Stimulated activated naive B cell treated with anti-CD40 and anti-IgM and Interleukin-4, amounts not matched to agents 10 μg/mL and 1 μg/mL and 100 μg/mL, for 72 hours (primary cell): ENCODE measurements at regions not wholly inside any gene's neighbourhood (a gene's known extent, or its start where the extent isn't known, plus 50 kb on each side); places are given as distances from the start of the nearest gene placed in this dataset.

Experiments
- ATAC-seq, 2 donors: fragments of 150-1000 bp; cut with Tn5 transposase; replicated peaks; 2 replicates each; pipeline ENCODE4 v1.10.0; 2021; ENCODE audit warnings: moderate library complexity in 1 of 2
- DNase-seq: peaks from one replicate; pipeline ENCODE4 v3.0.0; 2021
- H3K27ac Mint-ChIP-seq: one replicate; pipeline ENCODE4 v1.8.0; 2022; ENCODE audit warnings: mild to moderate bottlenecking, mixed read lengths
- H3K27me3 Mint-ChIP-seq, 2 donors: one replicate each; pipeline ENCODE4 v1.8.0; 2022; ENCODE audit warnings: mixed read lengths in 2 of 2
- H3K36me3 Mint-ChIP-seq, 2 donors: one replicate each; pipeline ENCODE4 v1.8.0; 2022; ENCODE audit warnings: mixed read lengths in 2 of 2, mild to moderate bottlenecking in 1 of 2
- H3K4me1 Mint-ChIP-seq, 2 donors: one replicate each; pipeline ENCODE4 v1.8.0; 2022; ENCODE audit warnings: mixed read lengths in 2 of 2, mild to moderate bottlenecking in 1 of 2
- H3K4me3 Mint-ChIP-seq, 2 donors: one replicate each; pipeline ENCODE4 v1.8.0; 2022; ENCODE audit warnings: mild to moderate bottlenecking in 2 of 2, mixed read lengths in 2 of 2, moderate library complexity in 1 of 2
- H3K9me3 Mint-ChIP-seq, 2 donors: one replicate each; pipeline ENCODE4 v1.8.0; 2022; ENCODE audit warnings: mixed read lengths in 2 of 2, mild to moderate bottlenecking in 1 of 2

GRCh38 chr18:45304558-45304957 lies 310.7 kb upstream of the SLC14A2 start:
- no peak for ATAC-seq
- no peak for DNase-seq
- H3K4me3 Mint-ChIP-seq = no peak overlapping the region
- H3K4me1 Mint-ChIP-seq = no peaks in the 10 kb centered on the region
- H3K27me3 Mint-ChIP-seq = peaks cover 5 to 16% of the 10 kb centered on the region in 2 donors
- H3K36me3 Mint-ChIP-seq = no peaks in the 10 kb centered on the region
- H3K27ac Mint-ChIP-seq = no peak overlapping the region
- H3K9me3 Mint-ChIP-seq = no peaks in the 10 kb centered on the region

DNA sequence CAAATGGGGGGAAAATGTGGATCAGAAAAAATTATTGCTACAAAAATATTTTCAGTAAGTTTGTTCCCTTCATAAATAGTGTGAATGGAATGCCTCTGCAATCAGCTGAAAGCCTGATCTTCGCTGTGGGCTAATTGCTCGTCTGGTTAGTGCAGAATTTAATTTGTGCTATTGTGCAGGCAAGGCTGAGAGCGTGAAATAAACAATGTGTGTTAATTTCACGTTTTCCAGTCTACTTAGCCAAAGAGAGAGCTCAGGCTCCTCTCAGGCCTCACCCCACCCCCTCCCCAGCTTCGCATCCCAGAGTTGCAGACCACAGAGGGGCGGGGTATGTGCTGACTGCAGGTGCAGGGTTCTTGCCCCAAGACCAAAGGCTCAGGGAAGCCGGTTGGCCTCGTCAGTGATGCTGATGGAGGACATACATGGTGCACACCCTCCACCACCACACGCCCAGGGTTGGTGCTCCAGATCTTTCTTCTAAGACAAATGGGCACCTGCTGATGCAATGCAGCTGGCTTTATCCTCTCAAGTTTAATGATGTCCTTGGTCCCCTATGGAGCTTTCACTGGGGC lies 302.6 kb upstream of the SLC14A2 start:
- Mint-ChIP-seq H3K27ac (no peak overlapping the region), H3K36me3 (no peaks in the 10 kb centered on the region), H3K4me3 (no peak overlapping the region), H3K4me1 (no peaks in the 10 kb centered on the region), H3K9me3 (no peaks in the 10 kb centered on the region), H3K27me3 (peaks cover 7 to 9% of the 10 kb centered on the region in 2 donors)
- ATAC-seq (no peak), DNase-seq (no peak)

DNA sequence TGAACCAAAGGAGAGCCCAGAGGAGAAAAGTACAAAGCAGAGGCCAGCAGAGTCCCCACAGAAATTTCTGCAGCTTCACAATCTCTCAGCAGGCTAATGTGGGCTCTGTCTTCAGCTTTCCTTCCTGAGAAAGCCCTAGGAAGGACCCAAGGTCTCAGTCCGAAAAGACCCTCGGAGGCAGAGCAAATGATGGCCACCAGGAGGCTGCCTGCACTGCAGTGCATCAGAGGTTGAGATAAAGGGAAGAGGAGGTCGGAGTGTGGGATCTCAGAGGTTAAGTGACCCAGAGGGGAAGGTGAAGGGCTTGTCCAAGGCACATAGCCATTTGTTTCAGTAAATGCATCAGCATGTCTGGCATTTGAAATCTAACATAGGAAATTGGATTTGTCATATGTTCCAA lies 299.1 kb upstream of the SLC14A2 start:
- H3K27me3 Mint-ChIP-seq = peaks cover 0 to 10% of the 10 kb centered on the region in 2 donors
- no peak for DNase-seq
- no peaks in the 10 kb centered on the region for H3K9me3 Mint-ChIP-seq
- no peaks in the 10 kb centered on the region for H3K4me1 Mint-ChIP-seq
- H3K36me3 Mint-ChIP-seq = no peaks in the 10 kb centered on the region
- H3K4me3 Mint-ChIP-seq = no peak overlapping the region
- no peak for ATAC-seq
- no peak overlapping the region for H3K27ac Mint-ChIP-seq

DNA sequence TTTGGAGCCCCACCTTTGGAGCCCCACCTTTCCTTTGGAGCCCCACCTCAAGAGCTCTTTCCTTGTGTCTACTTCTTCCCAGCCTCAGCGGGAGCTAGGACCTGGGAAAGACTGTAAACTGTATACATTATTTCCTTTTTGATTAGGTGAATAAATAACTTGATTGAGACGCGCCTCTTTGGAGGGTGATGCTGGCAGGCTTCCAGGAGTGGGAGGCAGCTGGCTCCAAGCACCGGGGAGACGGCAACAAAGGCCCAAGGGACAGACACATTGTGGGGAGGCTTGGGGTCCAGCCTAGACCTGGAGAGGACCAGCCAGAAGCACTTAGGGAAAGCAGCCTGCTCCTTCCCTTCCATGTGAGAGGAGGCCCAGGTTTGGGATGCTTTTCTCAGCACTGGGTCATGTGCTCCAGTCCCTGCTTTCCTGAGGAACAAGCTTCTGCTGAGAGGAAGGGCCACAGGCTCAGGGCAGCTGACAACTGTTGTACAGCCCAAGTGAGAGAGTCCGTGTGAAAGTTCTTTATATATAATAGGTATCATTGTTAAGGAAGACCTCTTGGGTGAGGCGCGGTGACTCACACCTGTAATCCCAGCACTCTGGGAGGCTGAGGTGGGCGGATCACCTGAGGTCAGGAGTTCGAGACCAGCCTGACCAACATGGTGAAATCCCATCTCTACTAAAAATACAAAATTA lies 297.2 kb upstream of the SLC14A2 start:
- Mint-ChIP-seq H3K36me3 (no peaks in the 10 kb centered on the region), H3K4me3 (no peak overlapping the region), H3K27ac (no peak overlapping the region), H3K9me3 (no peaks in the 10 kb centered on the region), H3K27me3 (peaks cover 0 to 10% of the 10 kb centered on the region in 2 donors), H3K4me1 (no peaks in the 10 kb centered on the region)
- no peak for ATAC-seq
- no peak for DNase-seq

DNA sequence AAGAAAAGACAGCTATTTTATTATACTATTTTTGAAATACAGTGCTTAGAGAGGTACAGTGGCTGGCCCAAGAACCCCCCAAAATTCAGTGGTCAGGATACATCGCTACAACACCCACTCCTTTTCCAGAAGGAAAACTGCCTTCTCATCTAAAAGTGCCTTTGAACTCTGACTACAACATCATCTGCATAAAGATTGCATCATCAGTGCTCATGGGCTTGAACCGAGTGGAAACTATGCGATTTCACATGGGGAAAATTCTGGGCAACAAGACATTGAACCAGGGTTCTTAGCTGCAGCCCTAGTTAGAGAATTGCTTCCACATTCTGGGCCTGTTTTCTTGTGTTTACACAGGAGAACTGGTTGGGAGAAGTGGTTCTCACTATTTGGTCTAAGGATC lies 294.6 kb upstream of the SLC14A2 start:
- no peak for ATAC-seq
- H3K27ac Mint-ChIP-seq = no peak overlapping the region
- peaks cover 0 to 10% of the 10 kb centered on the region in 2 donors for H3K27me3 Mint-ChIP-seq
- H3K4me1 Mint-ChIP-seq = no peaks in the 10 kb centered on the region
- no peaks in the 10 kb centered on the region for H3K36me3 Mint-ChIP-seq
- H3K9me3 Mint-ChIP-seq = no peaks in the 10 kb centered on the region
- no peak for DNase-seq
- no peak overlapping the region for H3K4me3 Mint-ChIP-seq

- DNase-seq (no peak), ATAC-seq (no peak)
- peaks cover 0 to 8% of the 10 kb centered on the region in 2 donors for H3K27me3 Mint-ChIP-seq
- no peak overlapping the region for H3K4me3 Mint-ChIP-seq
- H3K9me3 Mint-ChIP-seq = no peaks in the 10 kb centered on the region
- H3K4me1 Mint-ChIP-seq = no peaks in the 10 kb centered on the region
- H3K36me3 Mint-ChIP-seq = no peaks in the 10 kb centered on the region
- no peak overlapping the region for H3K27ac Mint-ChIP-seq
Measured at GRCh38 chr18:45321520-45321919, 293.8 kb upstream of the SLC14A2 start.

DNA sequence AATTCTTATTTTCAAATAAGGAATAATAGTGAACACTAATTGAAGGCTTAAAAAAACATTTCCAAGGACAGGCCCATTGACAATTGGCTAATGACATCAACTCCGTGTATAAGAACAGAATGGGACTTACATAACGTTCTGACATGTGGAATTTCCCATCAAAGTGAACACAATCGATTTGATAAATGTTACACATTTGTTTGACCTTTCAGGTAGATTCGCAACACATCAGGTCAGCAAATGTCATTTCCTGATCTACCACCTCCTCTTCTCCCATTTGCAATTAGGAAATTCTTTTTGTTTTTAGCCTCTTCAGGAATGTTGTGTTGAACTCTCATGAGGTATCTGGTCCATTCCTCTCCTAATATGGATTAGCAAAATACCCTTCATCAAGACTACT lies 292.9 kb upstream of the SLC14A2 start:
- Mint-ChIP-seq H3K36me3 (no peaks in the 10 kb centered on the region), H3K9me3 (no peaks in the 10 kb centered on the region), H3K4me3 (no peak overlapping the region), H3K27ac (no peak overlapping the region), H3K27me3 (peaks cover 0 to 9% of the 10 kb centered on the region in 2 donors), H3K4me1 (no peaks in the 10 kb centered on the region)
- ATAC-seq (no peak), DNase-seq (no peak)

- ATAC-seq = no peak
Measured at GRCh38 chr18:45324101-45324494, 291.2 kb upstream of the SLC14A2 start.

DNA sequence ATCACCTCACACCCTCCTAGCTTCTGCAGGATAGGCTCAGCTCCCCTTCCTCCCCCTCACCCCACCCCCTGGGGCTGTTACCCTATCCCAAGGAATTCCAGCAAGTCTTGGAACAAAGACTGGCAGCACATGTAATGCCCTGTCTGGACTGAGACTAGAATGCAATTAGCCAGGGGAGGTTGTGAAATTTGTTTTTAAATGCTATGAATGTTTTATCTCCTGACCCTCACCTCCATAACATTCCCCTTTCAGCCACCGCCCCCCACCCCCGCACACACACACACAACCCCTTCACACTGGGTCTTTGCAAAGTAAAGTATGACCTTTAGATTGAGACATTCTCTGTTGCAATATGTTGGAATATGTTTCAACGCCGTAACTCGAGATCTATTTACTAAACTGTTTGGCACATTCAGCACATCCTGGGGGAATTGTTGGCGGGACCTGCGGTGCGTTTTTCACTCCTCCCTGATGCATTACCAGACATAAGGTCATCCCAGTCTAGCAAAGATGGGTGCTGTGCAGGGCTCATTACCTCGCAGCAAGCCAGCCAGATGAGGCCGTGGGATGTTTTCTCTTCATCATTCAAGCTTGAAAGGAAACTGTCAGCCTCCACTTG lies 290.7 kb upstream of the SLC14A2 start:
- Mint-ChIP-seq H3K4me3 (no peak overlapping the region), H3K27ac (no peak overlapping the region), H3K4me1 (no peaks in the 10 kb centered on the region), H3K36me3 (no peaks in the 10 kb centered on the region), H3K9me3 (no peaks in the 10 kb centered on the region), H3K27me3 (peaks cover 7 to 14% of the 10 kb centered on the region in 2 donors)
- no peak for DNase-seq
- ATAC-seq = no peak

More at GRCh38 chr18:45324101-45324494, 291.2 kb upstream of the SLC14A2 start:
- H3K27me3 Mint-ChIP-seq = peaks cover 2 to 13% of the 10 kb centered on the region in 2 donors
- DNase-seq = no peak
- H3K27ac Mint-ChIP-seq = no peak overlapping the region
- no peak overlapping the region for H3K4me3 Mint-ChIP-seq
- no peaks in the 10 kb centered on the region for H3K4me1 Mint-ChIP-seq
- H3K36me3 Mint-ChIP-seq = no peaks in the 10 kb centered on the region
- H3K9me3 Mint-ChIP-seq = no peaks in the 10 kb centered on the region

- H3K36me3 Mint-ChIP-seq = no peaks in the 10 kb centered on the region
- no peak overlapping the region for H3K27ac Mint-ChIP-seq
- no peak overlapping the region for H3K4me3 Mint-ChIP-seq
- DNase-seq (no peak), ATAC-seq (no peak)
- no peaks in the 10 kb centered on the region for H3K9me3 Mint-ChIP-seq
- H3K4me1 Mint-ChIP-seq = no peaks in the 10 kb centered on the region
- H3K27me3 Mint-ChIP-seq = peaks cover 14 to 16% of the 10 kb centered on the region in 2 donors
Measured at GRCh38 chr18:45325778-45326177, 289.5 kb upstream of the SLC14A2 start.

DNA sequence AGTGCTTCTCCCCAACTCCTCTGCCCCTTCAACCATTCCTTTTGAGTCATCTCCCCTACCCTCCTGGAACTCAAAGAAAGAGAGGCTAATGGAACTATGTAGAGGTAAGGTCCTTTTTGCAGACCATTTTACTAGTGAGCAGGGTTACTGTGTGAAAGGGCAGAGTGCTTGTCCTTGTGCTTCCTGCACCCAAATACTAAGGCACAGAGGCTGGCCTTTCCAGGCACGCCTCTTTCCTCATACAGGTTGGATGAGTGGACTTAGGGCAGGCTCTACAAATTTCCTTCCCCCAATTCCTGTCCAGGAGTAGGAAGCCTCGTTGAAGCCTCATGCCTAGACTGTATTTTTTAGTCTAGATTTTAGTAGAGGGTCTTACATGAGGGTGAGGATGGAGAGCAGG lies 288.8 kb upstream of the SLC14A2 start:
- no peak for DNase-seq
- Mint-ChIP-seq H3K9me3 (no peaks in the 10 kb centered on the region), H3K4me3 (no peak overlapping the region), H3K27ac (no peak overlapping the region), H3K27me3 (peaks cover 14 to 16% of the 10 kb centered on the region in 2 donors), H3K36me3 (no peaks in the 10 kb centered on the region), H3K4me1 (no peaks in the 10 kb centered on the region)
- ATAC-seq = no peak

- no peaks in the 10 kb centered on the region for H3K36me3 Mint-ChIP-seq
- H3K4me1 Mint-ChIP-seq = no peaks in the 10 kb centered on the region
- no peaks in the 10 kb centered on the region for H3K9me3 Mint-ChIP-seq
- peaks cover 14 to 16% of the 10 kb centered on the region in 2 donors for H3K27me3 Mint-ChIP-seq
- H3K4me3 Mint-ChIP-seq = no peak overlapping the region
- DNase-seq = no peak
- no peak overlapping the region for H3K27ac Mint-ChIP-seq
- no peak for ATAC-seq
Measured at GRCh38 chr18:45328296-45328695, 287.0 kb upstream of the SLC14A2 start.

GRCh38 chr18:45328811-45329210 lies 286.5 kb upstream of the SLC14A2 start:
- H3K27me3 Mint-ChIP-seq = peaks cover 14 to 16% of the 10 kb centered on the region in 2 donors
- no peaks in the 10 kb centered on the region for H3K36me3 Mint-ChIP-seq
- ATAC-seq (no peak), DNase-seq (no peak)
- H3K4me1 Mint-ChIP-seq = no peaks in the 10 kb centered on the region
- H3K27ac Mint-ChIP-seq = no peak overlapping the region
- no peak overlapping the region for H3K4me3 Mint-ChIP-seq
- no peaks in the 10 kb centered on the region for H3K9me3 Mint-ChIP-seq

DNA sequence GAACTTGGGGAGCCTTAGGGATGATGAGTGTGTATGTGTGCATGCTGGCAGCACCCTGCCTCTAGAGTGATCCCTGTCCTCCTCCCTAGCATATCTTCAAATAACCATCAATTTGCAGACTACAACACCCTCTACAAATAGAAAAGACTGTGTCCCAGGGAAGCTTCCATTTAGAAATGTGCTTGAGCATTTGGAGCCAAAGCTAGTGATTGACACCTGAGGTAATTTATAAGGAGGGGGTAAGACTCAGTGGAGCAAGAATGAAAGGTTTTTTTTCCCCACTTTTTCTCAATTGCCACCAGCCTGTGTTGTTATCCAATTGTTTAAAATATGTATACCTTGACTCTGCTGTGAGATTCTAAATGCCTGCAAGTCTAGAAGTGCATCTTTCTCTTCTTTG lies 286.0 kb upstream of the SLC14A2 start:
- no peak for DNase-seq
- H3K9me3 Mint-ChIP-seq = no peaks in the 10 kb centered on the region
- H3K4me3 Mint-ChIP-seq = no peak overlapping the region
- no peak for ATAC-seq
- no peaks in the 10 kb centered on the region for H3K36me3 Mint-ChIP-seq
- no peak overlapping the region for H3K27ac Mint-ChIP-seq
- peaks cover 14 to 16% of the 10 kb centered on the region in 2 donors for H3K27me3 Mint-ChIP-seq
- H3K4me1 Mint-ChIP-seq = no peaks in the 10 kb centered on the region

DNA sequence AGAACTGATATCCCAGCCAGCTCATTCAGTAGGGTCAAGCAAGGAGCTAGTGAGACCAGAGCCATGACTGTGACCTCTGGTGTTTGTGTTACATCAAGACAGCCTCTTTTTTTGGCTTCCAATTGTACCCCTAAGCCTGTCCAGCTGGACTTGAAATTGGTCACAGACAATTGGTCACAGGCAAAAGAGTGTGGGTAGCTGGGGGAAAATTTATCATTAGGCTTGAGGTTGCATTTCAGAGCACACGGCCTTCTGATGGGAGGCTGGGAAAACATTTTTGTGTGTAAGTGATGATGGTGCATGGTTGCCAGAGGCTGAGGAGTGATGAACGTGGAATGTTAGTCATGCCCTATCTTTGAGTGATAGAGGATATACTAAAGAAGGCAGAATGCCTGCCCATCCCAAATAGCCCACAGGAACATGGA lies 285.1 kb upstream of the SLC14A2 start:
- Mint-ChIP-seq H3K27ac (no peak overlapping the region), H3K27me3 (peaks cover 16 to 17% of the 10 kb centered on the region in 2 donors), H3K36me3 (no peaks in the 10 kb centered on the region), H3K4me1 (no peaks in the 10 kb centered on the region), H3K9me3 (no peaks in the 10 kb centered on the region), H3K4me3 (no peak overlapping the region)
- ATAC-seq = no peak
- DNase-seq = no peak
